Esophagus (tissue), 2 donors: ENCODE measurements at regions not wholly inside any gene's neighbourhood (a gene's known extent, or its start where the extent isn't known, plus 50 kb on each side); places are given as distances from the start of the nearest gene placed in this dataset.

Experiments
- H3K27ac ChIP-seq, 2 donors: one replicate each; pipeline ENCODE4 v1.5.1; 2013; ENCODE audit warnings: low read depth in 2 of 2, mild to moderate bottlenecking in 2 of 2, inconsistent platforms in 1 of 2, low read length in 1 of 2, moderate library complexity in 1 of 2
- H3K27me3 ChIP-seq, 2 donors: one replicate each; pipeline ENCODE4 v1.6.1; 2013; ENCODE audit warnings: low read length in 2 of 2, control low read depth in 1 of 2, mild to moderate bottlenecking in 1 of 2; ENCODE audit not compliant: insufficient read depth in 2 of 2, control insufficient read depth in 1 of 2
- H3K36me3 ChIP-seq, 2 donors: one replicate each; pipeline ENCODE4 v1.6.1; 2013; ENCODE audit warnings: low read length in 1 of 2; ENCODE audit not compliant: control insufficient read depth in 2 of 2, insufficient read depth in 2 of 2
- H3K4me1 ChIP-seq, 2 donors: one replicate each; pipeline ENCODE4 v1.6.1; 2013; ENCODE audit warnings: low read length in 1 of 2; ENCODE audit not compliant: control insufficient read depth in 2 of 2, insufficient read depth in 2 of 2
- H3K4me3 ChIP-seq, 2 donors: one replicate each; pipeline ENCODE4 v1.5.1; 2013; ENCODE audit warnings: low read length in 2 of 2, mild to moderate bottlenecking in 2 of 2, low read depth in 1 of 2, moderate library complexity in 1 of 2
- H3K9me3 ChIP-seq, 2 donors: one replicate each; pipeline ENCODE4 v1.6.1; 2013; ENCODE audit warnings: mild to moderate bottlenecking in 2 of 2, low read depth in 1 of 2, low read length in 1 of 2, moderate library complexity in 1 of 2; ENCODE audit not compliant: control insufficient read depth in 2 of 2, insufficient read depth in 1 of 2
- WGBS, 2 donors: extraction: QIAGEN DNeasy Blood & Tissue Kit; methylation state at CpG; one replicate each; pipeline ENCODE4 v1.1.7; 2013; 5-methylcytosine and 5-hydroxymethylcytosine counted together
- donor health status: healthy with polysubstance abuse.
- donor health status: Bipolar disorder and iron deficiency.

GRCh38 chr6:139638179-139638941, 263.9 kb upstream of the CITED2 start:
- Histone ChIP-seq H3K4me1 (peaks cover 2 to 3% of the 10 kb centered on the region in 2 donors), H3K36me3 (no peaks in the 10 kb centered on the region), H3K27me3 (no peaks in the 10 kb centered on the region), H3K4me3 (no peak overlapping the region), H3K27ac (no peak overlapping the region), H3K9me3 (peaks cover 0 to 2% of the 10 kb centered on the region in 2 donors)
- 62 to 75% methylated on average over 5 of the region's 5 CpGs for WGBS, 2 donors

GRCh38 chr6:139637766-139638165, 263.3 kb upstream of the CITED2 start:
- H3K4me1 ChIP-seq, result peaks cover 2 to 3% of the 10 kb centered on the region in 2 donors
- no peak overlapping the region for H3K4me3 ChIP-seq
- no peaks in the 10 kb centered on the region for H3K36me3 ChIP-seq
- no peaks in the 10 kb centered on the region for H3K27me3 ChIP-seq
- H3K27ac ChIP-seq, result no peak overlapping the region
- H3K9me3 ChIP-seq, result peaks cover 0 to 2% of the 10 kb centered on the region in 2 donors

- no peaks in the 10 kb centered on the region for H3K9me3 ChIP-seq
- 79 to 91% methylated on average over 1 of the region's 1 CpG for WGBS, 2 donors
- H3K4me1 ChIP-seq, result peaks cover 2 to 3% of the 10 kb centered on the region in 2 donors
- H3K36me3 ChIP-seq, result no peaks in the 10 kb centered on the region
- H3K4me3 ChIP-seq, result no peak overlapping the region
- no peak overlapping the region for H3K27ac ChIP-seq
- no peaks in the 10 kb centered on the region for H3K27me3 ChIP-seq
These were observed 261.9 kb upstream of the CITED2 start for GRCh38 chr6:139636391-139636790.

- Histone ChIP-seq H3K4me3 (no peak overlapping the region), H3K4me1 (peaks cover 2 to 3% of the 10 kb centered on the region in 2 donors), H3K36me3 (no peaks in the 10 kb centered on the region), H3K27ac (peak overlapping the region in 1 of 2 donors; percentile 53), H3K27me3 (no peaks in the 10 kb centered on the region), H3K9me3 (no peaks in the 10 kb centered on the region)
- WGBS, 2 donors, result 56 to 70% methylated on average over 8 of the region's 8 CpGs
These were observed 261.1 kb upstream of the CITED2 start for GRCh38 chr6:139635401-139636130.

GRCh38 chr6:139632840-139633239, 258.4 kb upstream of the CITED2 start:
- Histone ChIP-seq H3K4me3 (no peak overlapping the region), H3K27me3 (no peaks in the 10 kb centered on the region), H3K4me1 (peaks cover 2 to 3% of the 10 kb centered on the region in 2 donors), H3K36me3 (no peaks in the 10 kb centered on the region), H3K9me3 (no peaks in the 10 kb centered on the region), H3K27ac (no peak overlapping the region)
- 76 to 79% methylated on average over 1 of the region's 1 CpG for WGBS, 2 donors

GRCh38 chr6:139628270-139628669, 253.8 kb upstream of the CITED2 start:
- H3K9me3 ChIP-seq, result no peaks in the 10 kb centered on the region
- no peak overlapping the region for H3K4me3 ChIP-seq
- no peak overlapping the region for H3K27ac ChIP-seq
- no peaks in the 10 kb centered on the region for H3K27me3 ChIP-seq
- WGBS, 2 donors, result 32 to 63% methylated on average over 1 of the region's 1 CpG
- H3K4me1 ChIP-seq, result no peaks in the 10 kb centered on the region
- H3K36me3 ChIP-seq, result no peaks in the 10 kb centered on the region

- Histone ChIP-seq H3K27me3 (no peaks in the 10 kb centered on the region), H3K4me1 (no peaks in the 10 kb centered on the region), H3K9me3 (no peaks in the 10 kb centered on the region), H3K27ac (no peak overlapping the region), H3K4me3 (no peak overlapping the region), H3K36me3 (no peaks in the 10 kb centered on the region)
- WGBS, 2 donors, result 65 to 67% methylated on average over 1 of the region's 1 CpG
These were observed 252.6 kb upstream of the CITED2 start for GRCh38 chr6:139627091-139627490.

GRCh38 chr6:139625998-139626975, 251.8 kb upstream of the CITED2 start:
- Histone ChIP-seq H3K27ac (no peak overlapping the region), H3K36me3 (no peaks in the 10 kb centered on the region), H3K4me3 (no peak overlapping the region), H3K4me1 (no peaks in the 10 kb centered on the region), H3K27me3 (no peaks in the 10 kb centered on the region), H3K9me3 (no peaks in the 10 kb centered on the region)
- 54 to 57% methylated on average over 5 of the region's 5 CpGs for WGBS, 2 donors
